H9 (cell line): ENCODE measurements at regions not wholly inside any gene's neighbourhood (a gene's known extent, or its start where the extent isn't known, plus 50 kb on each side); places are given as distances from the start of the nearest gene placed in this dataset.

ENCODE experiments used
- DNase-seq: peaks from one replicate; pipeline ENCODE4 v3.0.0-alpha.2; 2017
- H2AFZ ChIP-seq: one replicate; pipeline ENCODE4 v1.6.1; 2013; ENCODE audit warnings: mild to moderate bottlenecking, low read length, control low read depth, moderate library complexity
- H2AK5ac ChIP-seq: 2 replicates; pipeline ENCODE4 v1.6.1; 2013; ENCODE audit warnings: low read length, control low read depth, mixed read lengths; ENCODE audit not compliant: insufficient read length
- H2BK120ac ChIP-seq: one replicate; pipeline ENCODE4 v1.6.1; 2013; ENCODE audit warnings: low read depth, mild to moderate bottlenecking, low read length, control low read depth, inconsistent platforms; ENCODE audit not compliant: poor library complexity, severe bottlenecking
- H2BK12ac ChIP-seq: 2 replicates; pipeline ENCODE4 v1.6.1; 2013; ENCODE audit warnings: low read length, control low read depth, mixed read lengths, low read depth; ENCODE audit not compliant: insufficient read length
- H2BK15ac ChIP-seq: 2 replicates; pipeline ENCODE4 v1.6.1; 2013; ENCODE audit warnings: low read depth, low read length, control low read depth
- H2BK20ac ChIP-seq: one replicate; pipeline ENCODE4 v1.6.1; 2013; ENCODE audit warnings: low read depth, mild to moderate bottlenecking, low read length, control low read depth, inconsistent platforms; ENCODE audit not compliant: poor library complexity, severe bottlenecking
- H2BK5ac ChIP-seq: 2 replicates; pipeline ENCODE4 v1.6.1; 2013; ENCODE audit warnings: low read length, control low read depth, mixed read lengths; ENCODE audit not compliant: insufficient read length
- H3K14ac ChIP-seq: 2 replicates; pipeline ENCODE4 v1.6.1; 2013; ENCODE audit warnings: low read length, control low read depth; ENCODE audit not compliant: insufficient read depth
- H3K18ac ChIP-seq: 2 replicates; pipeline ENCODE4 v1.6.1; 2013; ENCODE audit warnings: low read depth, mild to moderate bottlenecking, mixed read lengths, low read length, control low read depth; ENCODE audit not compliant: insufficient read length
- H3K23ac ChIP-seq: 2 replicates; pipeline ENCODE4 v1.6.1; 2013; ENCODE audit warnings: low read length, control low read depth, mixed read lengths, low read depth; ENCODE audit not compliant: insufficient read length
- H3K23me2 ChIP-seq: 2 replicates; pipeline ENCODE4 v1.6.1; 2013; ENCODE audit warnings: low read depth, mild to moderate bottlenecking, mixed read lengths, low read length, control low read depth; ENCODE audit not compliant: insufficient read length, poor library complexity, severe bottlenecking
- H3K27ac ChIP-seq: 2 replicates; pipeline ENCODE4 v1.5.1; 2013; ENCODE audit warnings: low read length, control low read depth, mixed read lengths, low read depth; ENCODE audit not compliant: insufficient read length
- H3K27me3 ChIP-seq: 2 replicates; pipeline ENCODE4 v1.6.1; 2013; ENCODE audit warnings: low read length, control low read depth, inconsistent platforms; ENCODE audit not compliant: insufficient read depth
- H3K4ac ChIP-seq: 2 replicates; pipeline ENCODE4 v1.6.1; 2013; ENCODE audit warnings: low read depth, mild to moderate bottlenecking, control low read depth, inconsistent platforms, low read length, moderate library complexity
- H3K4me1 ChIP-seq: 2 replicates; pipeline ENCODE4 v1.6.1; 2013; ENCODE audit warnings: low read length, control low read depth, inconsistent platforms; ENCODE audit not compliant: insufficient read depth
- H3K4me2 ChIP-seq: 2 replicates; pipeline ENCODE4 v1.6.1; 2013; ENCODE audit warnings: low read length, control low read depth, mixed read lengths; ENCODE audit not compliant: insufficient read length, insufficient read depth
- H3K56ac ChIP-seq: 2 replicates; pipeline ENCODE4 v1.6.1; 2013; ENCODE audit warnings: low read depth, mild to moderate bottlenecking, mixed read lengths, low read length, control low read depth; ENCODE audit not compliant: insufficient read length
- H3K79me1 ChIP-seq: 2 replicates; pipeline ENCODE4 v1.6.1; 2013; ENCODE audit warnings: low read depth, mild to moderate bottlenecking, moderate library complexity, low read length, control low read depth, inconsistent platforms; ENCODE audit not compliant: insufficient read depth, poor library complexity, severe bottlenecking
- H3K79me2 ChIP-seq: 2 replicates; pipeline ENCODE4 v1.6.1; 2013; ENCODE audit warnings: low read length, control low read depth, inconsistent platforms; ENCODE audit not compliant: insufficient read depth
- H3K9ac ChIP-seq: 2 replicates; pipeline ENCODE4 v1.6.1; 2013; ENCODE audit warnings: low read length, control low read depth, mixed read lengths; ENCODE audit not compliant: insufficient read length; ENCODE audit errors: extremely low read depth
- H3K9me3 ChIP-seq: one replicate; pipeline ENCODE4 v1.6.1; 2013; ENCODE audit warnings: low read depth, low read length, inconsistent platforms; ENCODE audit not compliant: control insufficient read depth
- H3T11ph ChIP-seq: one replicate; pipeline ENCODE4 v1.6.1; 2013; ENCODE audit warnings: mild to moderate bottlenecking, low read length, control low read depth, inconsistent platforms
- H4K20me1 ChIP-seq: one replicate; pipeline ENCODE4 v1.6.1; 2013; ENCODE audit not compliant: control insufficient read depth, insufficient read length, insufficient read depth
- H4K5ac ChIP-seq: 2 replicates; pipeline ENCODE4 v1.6.1; 2013; ENCODE audit warnings: low read depth, mild to moderate bottlenecking, mixed read lengths, low read length, control low read depth; ENCODE audit not compliant: insufficient read length
- H4K8ac ChIP-seq: replicated peaks from 2 replicates; pipeline ENCODE4 v1.6.1; 2013; ENCODE audit warnings: low read length, control low read depth, mixed read lengths, low read depth; ENCODE audit not compliant: insufficient read length
- H4K91ac ChIP-seq: 2 replicates; pipeline ENCODE4 v1.6.1; 2013; ENCODE audit warnings: low read depth, mild to moderate bottlenecking, moderate library complexity, mixed read lengths, low read length, control low read depth; ENCODE audit not compliant: insufficient read length
- H3K27ac Mint-ChIP-seq, 3 experiments: 2 replicates in 2 of 3; 3 replicates in 1 of 3; pipeline ENCODE4 v1.8.0; 2020 to 2021; ENCODE audit warnings: mixed read lengths in 3 of 3, mild to moderate bottlenecking in 1 of 3, moderate library complexity in 1 of 3
- H3K27me3 Mint-ChIP-seq: 2 replicates; pipeline ENCODE4 v1.8.0; 2021; ENCODE audit warnings: low read depth, mild to moderate bottlenecking, moderate library complexity, mixed read lengths
- H3K36me3 Mint-ChIP-seq, 3 experiments: 2 replicates in 2 of 3; 3 replicates in 1 of 3; pipeline ENCODE4 v1.8.0; 2020 to 2021; ENCODE audit warnings: low read depth in 3 of 3, mixed read lengths in 3 of 3; ENCODE audit not compliant: insufficient read depth in 1 of 3
- H3K4me1 Mint-ChIP-seq, 2 experiments: 2 replicates each; pipeline ENCODE4 v1.8.0; 2020; ENCODE audit warnings: mixed read lengths in 2 of 2
- H3K4me3 Mint-ChIP-seq, 2 experiments: 2 replicates in 1 of 2; 3 replicates in 1 of 2; pipeline ENCODE4 v1.8.0; 2020 to 2021; ENCODE audit warnings: mild to moderate bottlenecking in 2 of 2, mixed read lengths in 2 of 2, moderate library complexity in 1 of 2
- H3K9me3 Mint-ChIP-seq, 2 experiments: 2 replicates in 1 of 2; 3 replicates in 1 of 2; pipeline ENCODE4 v1.8.0; 2020; ENCODE audit warnings: mild to moderate bottlenecking in 2 of 2, mixed read lengths in 2 of 2, moderate library complexity in 1 of 2
- TF ChIP-seq, protein P1 (sequence below): fragments of 200-600 bp; sonication (generic); conservative IDR thresholded peaks from 3 replicates; pipeline ENCODE4 v1.8.0; 2021; ENCODE audit warnings: antibody characterized with exemption, mild to moderate bottlenecking

- Mint-ChIP-seq H3K9me3 (no peaks in the 10 kb centered on the region), H3K4me3 (no peak overlapping the region), H3K4me1 (peaks cover 30 to 38% of the 10 kb centered on the region in 2 experiments)
These were observed 141.4 kb downstream of the PHLDA1 start for GRCh38 chr12:75890141-75890540.

More at GRCh38 chr12:75890141-75890540, 141.4 kb downstream of the PHLDA1 start:
- H3K56ac ChIP-seq: no peak overlapping the region
- peaks cover 5% of the 10 kb centered on the region; the same call in 1 of the 2 replicates for H3K4me1 ChIP-seq
- H4K91ac ChIP-seq: no peak overlapping the region
- H2BK15ac ChIP-seq: no peak overlapping the region
- no peak overlapping the region for H3K4ac ChIP-seq
- H4K20me1 ChIP-seq: no peaks in the 10 kb centered on the region
- no peak overlapping the region for H3K14ac ChIP-seq
- H3K23me2 ChIP-seq: no peaks in the 10 kb centered on the region
- no peak overlapping the region for H2BK5ac ChIP-seq
- TF ChIP-seq, protein P1, sequence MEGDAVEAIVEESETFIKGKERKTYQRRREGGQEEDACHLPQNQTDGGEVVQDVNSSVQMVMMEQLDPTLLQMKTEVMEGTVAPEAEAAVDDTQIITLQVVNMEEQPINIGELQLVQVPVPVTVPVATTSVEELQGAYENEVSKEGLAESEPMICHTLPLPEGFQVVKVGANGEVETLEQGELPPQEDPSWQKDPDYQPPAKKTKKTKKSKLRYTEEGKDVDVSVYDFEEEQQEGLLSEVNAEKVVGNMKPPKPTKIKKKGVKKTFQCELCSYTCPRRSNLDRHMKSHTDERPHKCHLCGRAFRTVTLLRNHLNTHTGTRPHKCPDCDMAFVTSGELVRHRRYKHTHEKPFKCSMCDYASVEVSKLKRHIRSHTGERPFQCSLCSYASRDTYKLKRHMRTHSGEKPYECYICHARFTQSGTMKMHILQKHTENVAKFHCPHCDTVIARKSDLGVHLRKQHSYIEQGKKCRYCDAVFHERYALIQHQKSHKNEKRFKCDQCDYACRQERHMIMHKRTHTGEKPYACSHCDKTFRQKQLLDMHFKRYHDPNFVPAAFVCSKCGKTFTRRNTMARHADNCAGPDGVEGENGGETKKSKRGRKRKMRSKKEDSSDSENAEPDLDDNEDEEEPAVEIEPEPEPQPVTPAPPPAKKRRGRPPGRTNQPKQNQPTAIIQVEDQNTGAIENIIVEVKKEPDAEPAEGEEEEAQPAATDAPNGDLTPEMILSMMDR: no peak
- no peak overlapping the region for H3K23ac ChIP-seq
- H3K27me3 ChIP-seq: no peaks in the 10 kb centered on the region
- no peak overlapping the region for H2BK20ac ChIP-seq
- no peaks in the 10 kb centered on the region for H3K9me3 ChIP-seq
- no peak overlapping the region for H3K4me2 ChIP-seq
- H3K27ac ChIP-seq: no peak overlapping the region
- no peak for DNase-seq
- H2BK120ac ChIP-seq: no peak overlapping the region
- no peak overlapping the region for H2BK12ac ChIP-seq
- Mint-ChIP-seq H3K27me3 (no peaks in the 10 kb centered on the region), H3K27ac (0 out of 7 replicates have a peak overlapping the region, but pooled peaks of 1 of the 3 experiments have one; percentile 41), H3K36me3 (no peaks in the 10 kb centered on the region)
- H4K8ac ChIP-seq: no peak overlapping the region
- no peak overlapping the region for H2AFZ ChIP-seq
- H4K5ac ChIP-seq: no peak overlapping the region
- H3T11ph ChIP-seq: no peak overlapping the region
- H3K79me2 ChIP-seq: no peaks in the 10 kb centered on the region
- no peaks in the 10 kb centered on the region for H3K79me1 ChIP-seq
- H3K18ac ChIP-seq: no peak overlapping the region
- no peak overlapping the region for H3K9ac ChIP-seq
- H2AK5ac ChIP-seq: no peak overlapping the region
